ENCODE measurements at regions not wholly inside any gene's neighbourhood (a gene's known extent, or its start where the extent isn't known, plus 50 kb on each side); places are given as distances from the start of the nearest gene placed in this dataset.

DNA sequence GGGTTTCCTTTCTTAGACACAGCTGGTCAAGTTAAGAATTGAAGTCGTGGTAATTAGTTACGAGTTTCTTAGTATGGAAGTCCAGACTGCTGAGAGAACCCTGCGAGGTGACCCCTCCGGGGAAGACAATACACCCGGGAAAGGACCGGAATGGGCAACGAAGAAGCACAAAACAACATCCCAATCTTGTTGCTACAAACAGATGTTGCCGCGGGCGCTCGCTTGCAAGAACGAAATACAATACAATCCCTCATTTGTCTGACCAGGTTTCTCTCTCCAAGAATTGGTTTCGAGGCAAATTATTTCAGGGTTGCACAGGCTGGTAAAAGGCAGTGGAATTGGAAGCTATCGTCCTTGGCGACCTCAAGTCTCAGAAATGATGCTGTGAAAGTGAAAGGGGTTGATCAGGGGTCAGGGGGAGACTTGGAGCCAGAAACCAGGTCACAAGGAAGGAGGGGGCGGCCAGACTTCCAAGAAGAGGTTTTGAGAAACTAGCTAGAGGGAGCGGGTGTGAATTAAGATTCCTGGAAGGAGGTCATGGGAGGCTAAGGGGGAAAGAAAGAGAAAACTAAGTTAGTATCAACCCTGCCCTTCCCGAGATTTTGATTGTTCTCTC lies 401.9 kb downstream of the HRH4 start:
- no peak for DNase-seq (ENCODE audit: low read depth in 3 of 3, low spot score in 2 of 3)

DNA sequence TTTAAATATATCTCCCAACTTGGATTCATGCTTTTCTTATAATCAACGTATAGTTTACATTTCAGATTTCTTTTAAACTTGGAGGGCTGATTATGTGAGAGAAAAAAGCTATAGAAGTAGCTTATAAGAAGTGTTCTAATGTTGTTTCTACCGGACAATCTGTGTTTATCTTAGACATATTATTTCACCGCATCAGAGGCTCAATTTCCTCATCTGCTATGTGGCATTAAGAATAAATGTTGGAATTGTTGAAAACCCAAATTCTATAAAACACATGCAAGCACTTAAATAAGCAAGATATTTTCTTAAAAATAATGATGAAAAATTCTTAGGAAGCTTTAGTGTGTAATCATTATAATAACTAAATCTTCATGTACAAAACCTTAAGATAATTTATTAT lies 407.9 kb downstream of the HRH4 start:
- DNase-seq (ENCODE audit: low read depth in 3 of 3, low spot score in 2 of 3) = no peak

DNA sequence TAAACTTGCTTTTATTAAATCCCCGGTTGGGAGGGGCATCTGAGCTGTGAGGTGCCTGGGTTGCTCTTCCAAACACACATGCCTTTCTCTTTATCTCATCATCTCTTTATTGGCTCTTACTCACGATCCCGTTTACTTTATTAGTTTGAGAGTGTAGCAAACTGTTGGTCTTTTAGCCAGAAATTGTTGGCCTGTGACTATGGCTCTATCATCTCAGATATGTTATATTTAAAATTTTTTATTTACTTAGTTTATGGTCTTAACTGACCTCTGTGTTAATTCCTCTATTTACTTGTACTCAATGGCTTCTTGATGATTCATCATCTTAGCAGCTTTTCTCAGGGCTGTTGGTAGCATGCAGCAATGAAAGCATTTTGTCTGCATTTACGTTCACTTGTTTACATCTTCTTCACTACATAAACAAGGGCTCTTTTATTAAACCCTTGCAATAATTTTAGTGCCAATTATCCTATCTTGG lies 408.4 kb downstream of the HRH4 start:
- no peak for DNase-seq (ENCODE audit: low read depth in 3 of 3, low spot score in 2 of 3)

DNA sequence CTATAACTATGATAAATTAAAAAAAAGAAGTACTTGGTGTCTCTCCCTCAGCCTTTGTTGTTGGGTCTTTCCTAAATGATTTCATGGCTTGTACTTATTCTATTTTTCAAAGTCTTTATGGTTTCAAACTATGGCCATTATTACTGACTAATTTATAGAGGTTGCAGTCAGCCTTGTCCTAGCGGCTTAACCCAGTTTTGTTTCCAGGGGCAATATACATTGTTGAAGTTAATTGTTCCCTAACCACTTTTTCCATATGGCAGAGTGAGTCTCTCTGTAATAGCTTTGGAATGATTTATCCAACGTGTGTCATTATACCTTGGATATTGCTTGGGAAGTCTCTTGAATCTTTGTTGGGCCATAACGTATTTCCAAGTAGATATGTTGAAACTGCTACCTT lies 408.8 kb downstream of the HRH4 start:
- no peak for DNase-seq (ENCODE audit: low read depth in 3 of 3, low spot score in 2 of 3)

DNA sequence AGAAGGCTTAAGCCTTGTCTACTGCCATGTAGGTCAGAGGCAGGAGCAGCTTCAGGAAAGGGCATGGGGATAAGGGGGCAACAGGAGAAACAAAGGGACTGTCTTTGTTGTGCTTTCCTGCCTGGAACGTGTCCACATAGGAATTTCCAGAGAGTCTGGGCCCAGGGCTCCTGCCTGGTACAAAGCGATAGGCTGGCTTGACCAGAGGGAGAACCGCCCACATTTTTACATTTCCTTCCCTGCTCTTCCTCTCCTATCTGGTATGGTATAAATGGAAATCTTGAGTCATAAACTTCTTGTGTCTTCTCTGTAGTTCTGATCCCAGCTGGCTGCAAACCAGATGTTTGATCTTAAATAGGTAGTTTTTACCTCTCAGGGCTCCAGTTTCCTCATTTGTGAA lies 414.8 kb downstream of the HRH4 start:
- no peak for DNase-seq (ENCODE audit: low read depth in 3 of 3, low spot score in 2 of 3)

DNA sequence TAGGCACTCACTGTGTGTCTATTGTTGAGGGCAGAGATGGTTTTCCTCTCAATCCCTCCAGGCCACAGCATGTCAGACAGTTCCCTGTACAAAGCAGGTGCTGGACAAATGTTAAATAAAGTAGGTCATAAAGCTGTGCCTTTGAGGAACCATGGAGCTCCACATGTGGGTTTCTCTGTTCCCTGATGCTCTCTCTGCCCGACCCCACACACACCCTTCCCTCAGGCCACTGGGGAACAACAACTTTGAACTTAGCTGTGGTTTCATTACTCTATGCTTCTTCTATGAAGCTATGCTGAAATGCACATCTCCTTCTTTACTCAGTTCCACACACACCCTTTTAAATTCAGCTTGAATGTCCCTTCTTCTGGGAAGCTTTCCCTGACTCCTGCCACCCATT lies 415.3 kb downstream of the HRH4 start:
- DNase-seq (ENCODE audit: low read depth in 3 of 3, low spot score in 2 of 3) = no peak

DNA sequence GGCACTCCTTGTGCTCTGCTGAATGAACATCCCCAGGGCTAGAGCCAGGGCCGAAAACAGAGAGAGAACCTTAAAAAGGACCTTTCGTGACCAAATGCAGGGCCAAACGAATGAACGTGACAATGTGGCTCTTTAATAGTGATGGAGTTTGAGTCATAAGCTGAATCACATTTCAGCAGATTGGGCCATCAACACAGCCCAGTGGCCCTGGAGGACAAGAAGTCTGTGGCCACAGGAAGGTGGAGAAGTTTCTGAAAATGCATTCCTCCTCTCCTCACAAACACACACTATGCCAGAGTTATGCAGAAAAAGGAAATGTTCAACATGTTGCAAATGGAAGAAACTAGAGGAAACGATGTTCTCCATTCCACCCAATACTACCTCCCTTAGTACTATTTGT lies 415.8 kb downstream of the HRH4 start:
- no peak for DNase-seq (ENCODE audit: low read depth in 3 of 3, low spot score in 2 of 3)

DNA sequence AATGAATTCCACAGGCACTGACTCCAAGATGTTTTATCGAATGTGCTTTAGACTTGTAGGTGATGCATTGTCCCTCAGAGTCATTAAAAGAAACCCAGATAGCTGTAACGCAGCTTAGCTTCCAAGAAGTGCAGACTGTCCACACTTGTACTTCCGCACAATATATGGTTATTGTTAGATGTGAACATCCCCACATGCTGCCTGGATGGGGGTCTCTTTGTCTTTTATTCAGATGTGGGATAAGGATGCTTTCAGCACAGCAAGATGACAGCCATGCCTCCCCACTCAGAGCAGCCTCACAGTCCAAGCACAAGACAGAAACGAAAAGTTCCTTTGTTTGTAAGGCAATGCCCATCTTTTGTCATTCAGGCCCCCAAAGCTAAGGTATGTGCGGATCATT lies 416.6 kb downstream of the HRH4 start:
- DNase-seq (ENCODE audit: low read depth in 3 of 3, low spot score in 2 of 3) = no peak

DNA sequence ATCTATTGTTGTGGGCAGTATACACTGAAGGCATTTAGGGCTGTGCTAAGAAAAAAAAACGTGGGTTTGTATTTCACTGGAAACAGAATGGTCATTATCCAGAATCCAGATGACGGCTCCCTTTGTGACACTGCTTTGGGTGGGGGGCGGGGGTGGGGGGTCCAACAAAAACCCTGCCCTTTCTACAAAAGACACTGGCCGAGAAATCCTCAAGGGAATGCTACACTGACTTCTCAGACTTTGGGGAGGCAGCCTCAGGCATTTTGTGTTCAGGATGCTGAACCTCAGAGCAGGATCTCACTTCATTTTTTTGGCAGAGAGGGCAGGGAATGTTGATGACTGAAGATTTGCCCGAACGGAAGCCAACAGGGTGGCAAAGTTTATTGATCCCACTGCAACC lies 417.1 kb downstream of the HRH4 start:
- no peak for DNase-seq (ENCODE audit: low read depth in 3 of 3, low spot score in 2 of 3)

DNA sequence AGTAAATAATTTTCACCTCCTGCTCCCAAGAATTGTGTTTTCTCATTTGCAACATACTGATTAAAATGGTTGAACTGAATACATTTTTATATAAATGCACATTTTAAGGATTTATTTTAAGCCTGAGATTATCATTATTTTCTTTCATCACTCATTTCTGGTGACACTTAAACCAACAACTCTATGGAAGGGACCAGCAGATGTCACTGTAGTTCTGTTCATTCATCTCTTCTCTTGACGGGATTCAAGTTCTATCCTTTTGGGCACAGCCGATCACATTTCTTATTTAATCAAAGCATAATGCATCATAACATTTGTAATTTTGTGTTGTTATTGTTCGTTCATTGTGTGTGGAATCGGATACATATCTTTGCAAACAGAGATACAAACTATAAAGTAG lies 417.9 kb downstream of the HRH4 start:
- DNase-seq (ENCODE audit: low read depth in 3 of 3, low spot score in 2 of 3) = no peak

DNA sequence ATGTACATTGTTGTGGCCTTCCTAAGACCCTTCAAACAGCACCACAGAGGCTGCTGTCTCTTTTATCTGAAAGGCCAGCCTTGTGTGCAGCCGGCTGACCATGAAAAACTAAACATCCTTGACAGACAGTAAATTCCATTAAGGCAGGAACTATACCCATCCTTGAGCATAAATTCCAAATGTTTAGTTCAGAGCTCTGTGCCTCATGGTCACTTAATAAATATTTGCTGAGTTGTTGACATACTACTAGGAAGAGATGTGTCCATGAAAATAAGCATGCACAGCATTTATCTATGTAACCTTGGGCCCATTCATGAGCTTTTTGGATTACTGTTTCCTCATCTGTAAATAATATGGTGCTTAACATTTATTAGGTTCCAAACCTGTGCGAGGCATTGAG lies 424.8 kb downstream of the HRH4 start:
- no peak for DNase-seq (ENCODE audit: low read depth in 3 of 3, low spot score in 2 of 3)

DNA sequence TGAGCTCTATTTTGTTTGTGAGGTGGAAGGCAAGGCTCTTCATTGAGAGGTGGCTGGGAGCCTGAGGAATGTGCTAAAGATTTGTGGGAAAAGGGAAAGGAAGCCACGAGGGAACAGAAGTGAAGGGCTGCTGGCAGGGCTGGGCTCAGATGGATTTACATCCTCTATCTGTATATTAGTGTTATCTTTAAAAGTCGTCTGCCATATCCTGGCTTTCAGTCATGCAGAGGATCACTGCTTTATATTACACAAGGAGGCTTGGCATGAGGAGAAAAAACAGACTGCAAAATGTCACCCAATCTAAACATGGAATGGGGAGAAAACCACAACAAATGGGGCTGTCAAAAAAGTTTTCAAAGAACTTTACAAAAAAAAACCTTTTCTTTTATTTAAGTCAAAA lies 434.4 kb downstream of the HRH4 start:
- no peak for DNase-seq (ENCODE audit: low read depth in 3 of 3, low spot score in 2 of 3)

DNA sequence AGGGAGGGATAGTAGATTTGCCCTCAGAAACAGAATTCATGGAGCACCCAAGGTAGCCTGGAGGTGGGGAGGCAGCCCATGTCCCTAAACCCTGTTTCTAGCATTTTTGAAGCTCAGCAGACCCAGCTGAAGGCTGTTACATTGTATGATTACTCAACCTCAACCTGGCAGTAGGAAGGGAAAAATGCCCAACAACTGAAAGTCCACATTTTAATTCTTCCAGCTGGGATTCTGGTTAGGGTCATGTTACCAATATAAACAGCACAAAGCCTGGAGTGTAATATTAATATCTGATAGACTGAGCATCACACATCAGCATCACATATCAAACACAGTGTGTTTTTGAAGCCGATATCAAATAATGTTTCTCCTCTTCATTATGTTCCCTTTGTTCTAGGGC lies 437.0 kb downstream of the HRH4 start:
- DNase-seq (ENCODE audit: low read depth in 3 of 3, low spot score in 2 of 3) = no peak

DNA sequence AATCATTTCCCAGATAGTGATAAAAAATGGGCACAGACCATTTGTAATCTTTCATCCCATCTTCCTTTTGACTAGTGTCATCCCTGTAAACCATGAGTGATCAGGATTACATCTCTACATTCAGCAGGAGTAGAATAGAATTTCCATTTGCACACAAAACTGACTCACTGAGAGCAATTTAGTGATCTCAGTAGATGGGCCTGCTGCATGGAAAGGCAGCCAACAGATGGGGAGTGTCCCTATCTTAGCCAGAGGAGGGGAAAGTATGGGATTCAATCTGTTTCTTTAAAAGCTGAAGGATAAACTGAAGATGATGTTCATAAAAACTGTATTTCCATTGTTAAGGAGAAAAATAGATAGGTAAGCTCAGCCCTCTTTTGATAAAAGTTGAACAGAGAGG lies 441.7 kb downstream of the ZNF521 start:
- DNase-seq (ENCODE audit: low read depth in 3 of 3, low spot score in 2 of 3) = no peak

DNA sequence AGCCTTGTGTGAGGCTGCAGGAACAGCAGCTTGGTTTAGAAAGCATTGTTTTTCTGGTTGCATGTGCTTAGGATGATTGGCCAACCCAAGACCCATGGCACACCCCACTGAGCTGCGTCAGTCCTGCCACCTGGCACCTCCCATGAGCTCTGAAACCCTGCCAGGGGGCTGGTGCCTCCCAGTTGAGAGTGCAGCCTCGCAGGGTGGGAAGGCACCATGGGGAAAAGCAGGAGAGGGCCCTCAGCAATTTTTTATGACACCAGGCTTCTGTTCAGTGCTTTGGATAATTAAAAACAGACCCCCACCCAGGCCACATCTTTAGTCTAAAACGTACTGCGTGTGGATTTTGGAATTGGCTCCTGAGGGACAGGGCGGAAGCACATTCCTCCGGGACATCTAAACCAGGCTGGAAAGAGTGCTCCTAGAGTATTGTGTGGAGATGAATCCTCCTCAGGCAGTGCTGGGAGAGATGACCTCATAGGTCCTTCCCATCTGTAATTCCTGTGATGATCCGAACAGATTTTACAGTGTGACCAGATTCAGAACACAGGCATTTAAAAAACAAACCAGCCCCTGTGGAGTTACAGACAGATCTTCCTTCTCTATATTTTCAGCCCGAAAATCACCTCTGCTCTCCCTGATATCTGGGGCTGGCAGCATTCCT lies 438.3 kb downstream of the ZNF521 start:
- DNase-seq (ENCODE audit: low read depth in 3 of 3, low spot score in 2 of 3) = no peak

DNA sequence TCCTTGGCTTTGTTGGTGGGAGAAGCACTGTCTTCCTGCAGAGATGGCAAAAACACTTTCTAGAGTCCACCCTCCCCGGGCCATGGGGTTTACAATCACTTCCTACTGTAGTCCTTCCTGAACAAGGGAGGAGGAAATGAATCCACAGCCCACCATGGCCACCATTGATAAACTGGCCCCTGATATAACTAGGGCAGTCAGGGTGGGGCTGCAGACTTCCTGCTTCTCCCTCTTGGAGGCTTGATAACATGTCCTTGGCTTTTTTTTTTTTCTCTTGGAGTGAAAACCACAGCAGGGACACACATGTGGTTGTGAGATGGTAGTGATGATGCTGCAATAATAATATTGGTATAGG lies 437.8 kb downstream of the ZNF521 start:
- no peak for DNase-seq (ENCODE audit: low read depth in 3 of 3, low spot score in 2 of 3)

DNA sequence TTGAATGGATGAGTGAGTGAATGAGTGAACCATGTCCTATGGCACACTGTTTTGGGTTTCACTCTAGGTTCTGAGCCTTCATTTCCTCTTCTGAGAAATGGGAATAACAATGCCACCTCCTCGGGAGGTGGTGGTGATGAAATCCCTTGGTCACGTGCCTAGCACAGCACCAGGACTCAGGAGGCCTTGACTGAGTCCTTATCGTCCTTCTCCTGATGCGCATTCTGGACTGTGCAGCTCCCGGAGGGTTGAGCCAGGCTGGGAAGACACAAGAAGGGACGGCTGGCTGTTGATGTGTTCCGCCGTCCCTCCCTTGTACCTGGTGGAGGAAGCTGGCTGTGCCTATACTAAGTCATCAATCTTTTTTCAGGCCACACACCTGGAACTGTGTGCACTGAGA lies 437.3 kb downstream of the ZNF521 start:
- no peak for DNase-seq (ENCODE audit: low read depth in 3 of 3, low spot score in 2 of 3)

DNA sequence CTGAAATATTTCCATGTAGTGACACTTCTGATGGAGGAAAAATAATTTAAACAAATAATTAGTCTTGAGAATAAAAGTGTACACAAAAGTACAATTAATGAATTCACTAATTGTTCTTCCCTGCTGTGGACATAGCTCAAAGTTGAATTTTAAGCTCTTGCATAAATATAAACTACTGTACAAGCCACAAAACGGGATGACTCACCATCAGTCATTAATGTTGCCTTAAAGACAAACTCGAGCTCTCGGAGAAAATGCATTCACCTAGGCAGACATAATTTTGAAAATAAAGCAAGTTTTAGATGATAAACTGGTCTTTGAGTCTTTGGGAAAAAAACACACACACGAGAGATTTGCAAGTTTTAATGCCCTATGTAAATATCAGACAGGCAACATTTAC lies 436.4 kb downstream of the ZNF521 start:
- no peak for DNase-seq (ENCODE audit: low read depth in 3 of 3, low spot score in 2 of 3)

DNA sequence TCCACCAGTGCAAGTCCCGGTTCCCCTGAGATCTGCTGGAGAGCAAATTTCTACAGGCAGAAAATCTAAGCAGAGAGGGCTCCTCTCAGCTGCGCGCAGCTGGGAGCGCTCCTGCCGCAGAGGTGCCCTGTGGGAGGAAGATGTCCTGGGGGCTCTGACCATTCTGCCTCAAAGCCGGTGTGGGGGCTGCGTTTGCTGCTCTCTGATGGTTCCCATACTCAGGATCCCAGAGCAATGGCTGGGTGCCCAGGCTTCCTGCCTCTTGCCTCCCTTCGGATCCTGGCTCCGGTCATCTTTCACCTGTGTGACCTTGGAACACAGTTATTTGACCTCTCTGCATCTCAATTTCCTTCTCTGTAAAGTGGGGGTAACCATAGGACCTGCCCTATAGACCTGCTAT lies 434.2 kb downstream of the ZNF521 start:
- no peak for DNase-seq (ENCODE audit: low read depth in 3 of 3, low spot score in 2 of 3)

DNA sequence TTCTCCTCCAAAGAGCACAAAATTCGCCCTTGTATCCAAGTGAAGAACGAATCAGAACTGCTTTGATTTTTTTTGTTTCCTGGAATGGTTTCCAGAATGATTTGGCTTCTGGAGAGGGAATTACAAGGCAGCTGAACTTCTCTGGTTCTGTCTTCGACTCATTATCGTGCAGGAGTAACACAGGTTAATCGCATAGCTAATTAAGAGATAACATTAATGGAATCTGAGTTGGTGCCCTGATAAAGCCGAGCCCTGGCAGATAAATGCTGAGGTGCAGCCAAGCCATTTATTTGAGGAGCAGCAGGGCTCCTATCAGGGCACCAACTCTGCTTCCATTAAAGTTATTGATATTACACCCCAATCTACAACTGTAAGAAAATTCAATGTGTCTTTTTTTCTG lies 433.7 kb downstream of the ZNF521 start:
- DNase-seq (ENCODE audit: low read depth in 3 of 3, low spot score in 2 of 3) = no peak

DNA sequence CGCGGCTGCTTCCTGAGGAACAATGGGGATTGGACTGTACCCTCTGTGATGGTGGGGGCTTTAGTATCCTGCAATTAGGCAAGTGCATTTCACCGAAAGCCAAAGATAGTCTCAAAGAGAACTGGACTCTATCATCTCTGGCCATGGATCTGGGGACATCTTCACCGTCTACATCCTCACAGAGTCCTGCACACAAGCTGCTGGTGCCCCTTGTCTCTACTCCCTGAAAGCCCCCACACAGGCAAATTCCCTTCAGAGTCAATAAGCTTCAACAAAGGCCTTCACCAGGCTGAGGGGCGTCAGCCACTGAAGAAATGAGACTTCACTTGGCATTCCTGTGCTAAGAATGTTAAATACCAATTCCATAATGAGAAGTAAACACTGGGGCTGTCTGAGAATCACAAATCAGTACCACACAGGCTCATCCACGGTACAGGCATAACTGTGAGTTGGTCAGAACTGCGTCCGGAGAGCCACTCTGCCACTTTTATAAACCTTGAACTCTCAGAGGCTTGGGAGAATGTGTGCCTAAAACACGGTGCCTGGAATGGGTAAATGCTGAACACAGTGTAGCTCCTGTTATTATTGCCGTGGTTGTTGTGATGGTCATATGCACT lies 432.7 kb downstream of the ZNF521 start:
- DNase-seq (ENCODE audit: low read depth in 3 of 3, low spot score in 2 of 3) = no peak

DNA sequence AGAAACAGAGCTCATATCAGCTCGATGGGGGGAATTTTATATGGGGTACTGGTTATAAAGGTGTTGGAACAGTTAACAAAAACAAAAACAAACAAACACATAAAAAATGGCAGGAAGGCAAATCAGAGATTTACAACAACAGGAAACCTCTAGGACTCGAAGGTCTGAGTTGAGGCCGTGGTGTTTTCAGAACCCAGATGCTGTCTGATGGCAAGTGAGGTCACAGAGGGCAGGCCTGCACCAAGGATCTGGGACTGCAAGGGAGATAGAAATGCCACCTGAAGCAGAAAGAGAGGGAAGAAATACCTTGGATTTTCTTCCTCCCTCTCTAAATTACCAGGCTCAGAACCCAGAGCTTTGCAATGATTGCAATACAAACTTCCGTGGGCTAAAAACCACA lies 429.5 kb downstream of the ZNF521 start:
- no peak for DNase-seq (ENCODE audit: low read depth in 3 of 3, low spot score in 2 of 3)

DNA sequence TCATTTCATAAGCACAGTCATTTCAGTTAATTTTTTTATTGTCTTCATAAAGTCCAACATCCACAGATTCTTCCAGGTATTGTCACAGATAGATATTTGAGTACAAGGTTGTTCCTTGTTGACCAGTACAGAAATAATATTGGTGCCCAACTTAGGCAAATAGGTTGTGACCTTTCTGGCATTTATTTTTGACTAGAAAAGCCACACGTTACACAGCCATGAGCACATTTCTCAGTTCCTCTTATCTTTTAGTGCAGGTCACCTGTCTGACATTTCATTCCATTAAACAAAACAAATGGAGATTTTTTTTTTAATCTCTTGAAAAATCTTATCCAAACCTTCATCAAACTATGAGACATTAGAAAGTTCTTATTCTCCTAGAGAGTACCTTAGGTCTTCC lies 428.8 kb downstream of the ZNF521 start:
- DNase-seq (ENCODE audit: low read depth in 3 of 3, low spot score in 2 of 3) = no peak

All from right renal cortex interstitium (tissue), 3 donors.